Inferior parietal cortex (tissue), 1 donor: ENCODE measurements at regions not wholly inside any gene's neighbourhood (a gene's known extent, or its start where the extent isn't known, plus 50 kb on each side); places are given as distances from the start of the nearest gene placed in this dataset.

Experiments used
- DNase-seq: peaks from one replicate; pipeline ENCODE4 v3.0.0-alpha.2; 2016; ENCODE audit errors: extremely low spot score

GRCh38 chr4:183763990-183764754 is 105.1 kb downstream of the TRAPPC11 start:
- no peak for DNase-seq

DNA sequence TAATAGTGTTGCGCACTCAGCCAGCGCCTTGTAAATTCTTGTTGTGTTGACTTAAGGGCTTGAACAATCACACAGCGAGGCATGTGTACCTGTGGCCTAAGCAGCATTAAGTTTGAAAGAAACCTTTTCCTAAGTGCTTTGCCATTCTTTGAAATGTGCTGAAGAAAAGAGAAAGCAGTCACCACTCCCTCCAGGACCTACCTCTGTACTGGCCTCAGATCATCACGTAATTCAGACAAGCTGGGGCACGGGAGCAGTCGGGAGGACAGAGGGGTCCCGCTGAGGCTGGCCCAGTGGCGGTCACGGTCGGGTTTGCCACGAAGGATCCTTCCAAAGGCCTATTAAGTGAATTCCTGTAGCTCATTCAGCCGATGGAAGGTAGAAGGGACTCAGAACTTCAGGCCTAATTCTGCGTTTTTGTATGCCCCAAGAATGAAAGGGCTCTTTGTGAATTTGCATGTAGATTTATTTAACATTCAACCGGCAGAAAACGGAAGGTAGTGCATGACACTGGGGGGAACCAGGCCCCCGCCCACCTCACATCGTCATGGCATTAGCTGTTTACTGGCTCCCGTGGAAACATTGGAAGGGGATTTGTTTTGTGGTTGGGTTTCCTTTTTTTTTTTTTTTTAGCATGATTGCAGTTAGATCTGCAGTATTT is 106.3 kb downstream of the TRAPPC11 start:
- no peak for DNase-seq

DNA sequence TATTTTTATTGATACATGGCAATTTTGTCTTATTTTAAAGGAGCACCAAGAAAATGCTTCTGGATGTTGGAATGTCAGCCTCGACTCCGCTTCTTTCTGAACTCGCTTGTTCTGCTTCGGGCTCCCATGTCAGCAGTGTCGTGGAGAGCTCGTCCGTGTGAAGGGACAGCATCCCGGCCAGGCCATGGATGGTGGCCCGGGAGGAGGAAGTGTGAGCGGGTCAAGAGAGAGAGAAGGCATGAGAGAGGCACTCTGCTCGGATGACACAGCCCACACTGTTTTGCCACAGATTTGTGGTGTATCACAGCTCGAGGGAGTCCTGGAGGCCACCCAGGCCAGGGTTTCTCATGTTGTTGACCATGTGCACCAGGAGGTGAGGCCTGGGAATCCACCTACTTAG is 107.0 kb downstream of the TRAPPC11 start:
- DNase-seq, result no peak

- no peak for DNase-seq
Observed at GRCh38 chr4:183770906-183771305, 111.8 kb downstream of the TRAPPC11 start.

- DNase-seq, result no peak
Observed at GRCh38 chr4:183772361-183772760, 113.3 kb downstream of the TRAPPC11 start.

DNA sequence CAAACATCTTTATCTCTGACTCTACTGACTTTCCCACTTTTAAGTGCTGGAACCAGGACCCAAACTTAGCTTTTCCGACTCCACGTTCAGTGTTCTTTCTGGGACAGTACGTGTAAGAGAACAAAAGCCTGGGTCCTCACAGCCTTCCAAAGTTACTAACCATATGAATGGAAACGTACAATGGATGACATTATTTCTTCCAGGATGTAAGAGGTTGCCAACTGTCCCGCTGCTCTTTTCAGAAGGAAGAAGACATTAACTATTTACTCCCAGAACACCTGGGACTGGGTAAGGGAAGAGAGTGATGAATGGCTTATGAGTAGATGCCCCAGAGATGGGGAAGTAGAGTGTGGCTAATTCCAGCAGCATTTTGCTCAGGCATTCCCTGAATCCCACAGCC is 114.7 kb downstream of the TRAPPC11 start:
- no peak for DNase-seq

DNA sequence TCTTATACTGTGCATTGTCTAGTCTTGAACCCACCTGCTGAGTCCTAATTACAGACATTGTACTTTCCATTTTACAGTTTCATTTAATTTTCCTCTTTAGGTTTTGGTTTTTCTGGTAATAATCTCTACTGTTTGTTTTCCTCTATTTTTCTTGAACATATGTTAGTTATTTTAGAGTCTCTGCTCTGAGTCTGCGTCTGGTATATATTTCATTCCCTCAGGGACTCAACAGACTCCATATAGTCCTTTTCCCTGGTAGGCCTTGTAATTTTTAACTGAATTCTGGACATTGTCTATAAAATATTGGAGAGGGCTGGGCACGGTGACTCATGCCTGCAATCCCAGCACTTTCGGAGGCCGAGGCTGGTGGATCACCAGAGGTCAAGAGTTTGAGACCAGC is 121.8 kb upstream of the STOX2 start:
- DNase-seq, result no peak

GRCh38 chr4:183783991-183784553 is 121.0 kb upstream of the STOX2 start:
- DNase-seq, result no peak

- DNase-seq, result no peak
Observed at GRCh38 chr4:183788308-183788905, 116.7 kb upstream of the STOX2 start.

- no peak for DNase-seq
Observed at GRCh38 chr4:183789657-183790056, 115.5 kb upstream of the STOX2 start.

- DNase-seq, result no peak
Observed at GRCh38 chr4:183790661-183791060, 114.4 kb upstream of the STOX2 start.

DNA sequence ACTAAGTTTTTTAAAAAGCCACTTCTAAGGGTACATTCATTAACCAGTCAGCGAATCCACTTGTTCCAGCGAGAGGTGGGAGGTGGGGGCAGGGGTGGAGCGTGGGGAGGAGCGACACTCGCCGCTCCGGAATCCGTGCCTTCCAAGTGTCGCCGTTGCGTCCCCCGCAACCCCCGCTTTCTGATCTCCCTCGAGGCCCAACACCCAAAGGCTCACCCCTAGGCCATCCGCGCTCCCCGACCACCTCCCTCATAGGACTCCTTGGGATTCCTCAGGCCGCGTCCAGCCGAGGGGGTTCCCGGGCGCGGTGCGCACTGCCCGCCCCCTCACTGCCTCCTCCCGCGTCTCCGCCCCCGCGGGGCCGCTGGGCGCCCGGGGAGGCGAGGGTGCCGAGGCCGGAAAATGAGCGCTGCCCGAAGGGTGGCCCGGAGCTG is 108.1 kb upstream of the STOX2 start:
- DNase-seq, result no peak

- no peak for DNase-seq
Observed at GRCh38 chr4:183797445-183798300, 107.4 kb upstream of the STOX2 start.

- no peak for DNase-seq
Observed at GRCh38 chr4:183798301-183799253, 106.5 kb upstream of the STOX2 start.

DNA sequence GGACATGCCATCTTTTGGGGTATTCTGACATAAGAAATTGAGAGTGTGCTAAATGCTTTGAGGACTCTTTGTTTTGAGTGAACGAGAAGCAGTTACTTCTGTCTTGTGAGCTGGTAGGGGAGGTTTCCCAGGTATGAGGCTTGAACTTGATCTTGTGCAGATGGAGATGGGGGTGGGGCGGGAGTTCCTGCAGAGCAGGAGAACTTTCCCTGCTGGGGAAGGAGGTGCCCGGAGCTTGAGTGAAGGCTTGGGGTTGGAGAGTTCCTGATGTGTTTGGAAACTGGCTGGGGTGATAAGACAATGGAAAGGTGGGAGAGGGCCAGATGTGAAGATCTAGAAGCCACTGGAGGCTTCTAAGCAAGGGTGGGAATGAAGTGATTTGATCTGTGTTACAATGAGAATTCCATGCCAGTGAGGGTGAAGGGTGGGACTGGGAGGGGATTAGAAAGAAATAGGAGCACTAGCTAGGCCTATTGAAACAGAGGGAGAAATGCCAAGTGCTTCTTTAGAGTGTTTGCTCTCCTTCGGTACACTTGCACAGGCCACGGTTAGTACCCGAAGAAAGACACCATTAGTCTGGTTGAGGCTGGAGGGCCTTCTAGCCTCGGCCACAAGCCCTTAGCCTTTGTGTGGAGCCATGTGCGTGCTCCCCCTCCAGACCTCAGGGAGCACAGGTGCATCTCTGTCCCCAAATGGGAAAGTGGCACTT is 103.5 kb upstream of the STOX2 start:
- no peak for DNase-seq

DNA sequence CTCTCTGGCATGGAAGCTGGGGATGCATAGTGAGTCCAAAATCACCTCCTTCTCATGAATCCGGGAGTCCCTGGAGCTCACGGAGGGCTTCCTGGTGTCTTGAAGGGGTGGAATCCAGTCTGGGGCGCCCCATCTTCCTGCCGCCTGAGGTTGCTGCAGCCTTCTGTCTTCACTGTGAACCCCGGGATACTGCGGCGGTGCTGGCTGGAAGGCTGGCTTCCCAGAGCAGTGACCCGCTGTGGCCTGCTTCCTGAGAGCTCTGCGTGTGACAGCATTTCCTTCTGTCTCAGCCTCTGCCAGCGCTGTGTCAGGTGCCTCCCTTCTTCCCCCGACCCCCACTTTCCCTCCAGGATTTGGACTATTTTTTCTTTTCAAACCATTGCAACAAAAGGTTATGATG is 98.8 kb upstream of the STOX2 start:
- no peak for DNase-seq

GRCh38 chr4:183807420-183808096 is 97.5 kb upstream of the STOX2 start:
- no peak for DNase-seq

DNA sequence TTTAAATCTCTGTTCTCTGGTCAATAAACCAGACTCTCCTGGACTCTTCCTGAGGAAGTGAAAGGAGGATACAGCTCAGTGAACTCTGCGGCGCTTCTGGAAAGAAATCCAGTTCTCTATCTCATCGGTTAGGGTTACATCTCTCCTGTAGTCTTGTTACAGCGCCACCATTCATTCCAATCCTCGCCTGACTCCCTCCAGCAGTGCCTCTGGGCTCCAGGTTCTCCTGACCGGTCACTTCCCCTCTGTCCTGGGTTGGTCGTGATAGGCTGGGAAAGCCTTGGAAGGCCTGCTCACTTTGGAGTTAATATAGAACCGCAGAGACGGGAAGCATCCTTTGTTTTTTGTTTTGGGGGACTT is 97.0 kb upstream of the STOX2 start:
- DNase-seq, result no peak

- DNase-seq, result no peak
Observed at GRCh38 chr4:183812567-183812966, 92.5 kb upstream of the STOX2 start.
